Heart left ventricle (tissue), 13 donors: ENCODE measurements at regions not wholly inside any gene's neighbourhood (a gene's known extent, or its start where the extent isn't known, plus 50 kb on each side); places are given as distances from the start of the nearest gene placed in this dataset.

Source experiments
- POLR2A ChIP-seq, 2 donors: fragments of 450-650 bp; IDR thresholded peaks; one replicate each; pipeline ENCODE4 v1.6.1; 2017; ENCODE audit warnings: antibody characterized with exemption in 2 of 2, mild to moderate bottlenecking in 2 of 2, moderate library complexity in 2 of 2
- TF ChIP-seq, protein P1 (sequence below), 12 donors: fragments of 200-600 bp; sonication (generic) in 4 of 12; IDR thresholded peaks; one replicate each; pipeline versions ENCODE4 v1.5.0 to v1.8.0; 2018 to 2022; ENCODE audit warnings: antibody characterized with exemption in 12 of 12, mild to moderate bottlenecking in 5 of 12
- donor health status: ischemic (EF 13 %, LVEDD 7.1; RV severe dilation, severe dysfunction).
- donor health status: DM: no; HTN: yes; CAD: no.
- donor health status: DM: no; HTN: no; CAD: no.
- donor health status: ischemic (EF 25% LVEDD 6.9; RV normal size, moderate dysfunction).
- donor health status: ischemic (EF 25% LVEDD 5.7; RV mildly dilated, moderate dysfunction).
- donor health status: ischemic (EF 35%, LVEDD 5.7; RV mildly dilated, moderate dysfunction).
- donor health status: nonischemic (EF 11% LVEDD 7.7; RV severe dilation, severe dysfunction).
- donor health status: DM: yes; HTN: yes; CAD: no.
- donor health status: PGD.
- donor health status: ischemic (EF 29% LVEDD 5.4; RV normal size, mild dysfunction).
- donor health status: nonischemic (EF 23%, LVEDD 6.1; RV moderate dilation, normal function).

DNA sequence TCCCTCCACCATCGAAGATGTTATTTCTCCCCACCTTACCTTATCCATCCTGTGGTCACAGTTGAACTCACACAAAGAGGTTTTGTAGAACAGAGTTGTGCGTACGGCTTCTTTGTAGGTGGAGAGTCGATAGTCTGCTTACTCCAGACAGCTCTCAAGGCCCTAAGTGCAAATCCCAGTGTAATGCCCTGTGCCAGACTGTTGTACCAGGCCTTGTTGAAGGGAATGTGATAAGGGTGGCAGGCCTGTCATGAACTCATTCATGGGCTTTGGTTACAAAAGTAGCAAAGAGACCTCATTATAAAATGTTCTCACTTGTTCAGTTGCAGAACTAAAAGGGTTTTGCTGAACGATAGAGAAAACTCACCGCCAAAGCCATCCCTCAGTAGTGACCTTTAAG lies 288.7 kb upstream of the CADM1 start:
- TF ChIP-seq, protein P1, sequence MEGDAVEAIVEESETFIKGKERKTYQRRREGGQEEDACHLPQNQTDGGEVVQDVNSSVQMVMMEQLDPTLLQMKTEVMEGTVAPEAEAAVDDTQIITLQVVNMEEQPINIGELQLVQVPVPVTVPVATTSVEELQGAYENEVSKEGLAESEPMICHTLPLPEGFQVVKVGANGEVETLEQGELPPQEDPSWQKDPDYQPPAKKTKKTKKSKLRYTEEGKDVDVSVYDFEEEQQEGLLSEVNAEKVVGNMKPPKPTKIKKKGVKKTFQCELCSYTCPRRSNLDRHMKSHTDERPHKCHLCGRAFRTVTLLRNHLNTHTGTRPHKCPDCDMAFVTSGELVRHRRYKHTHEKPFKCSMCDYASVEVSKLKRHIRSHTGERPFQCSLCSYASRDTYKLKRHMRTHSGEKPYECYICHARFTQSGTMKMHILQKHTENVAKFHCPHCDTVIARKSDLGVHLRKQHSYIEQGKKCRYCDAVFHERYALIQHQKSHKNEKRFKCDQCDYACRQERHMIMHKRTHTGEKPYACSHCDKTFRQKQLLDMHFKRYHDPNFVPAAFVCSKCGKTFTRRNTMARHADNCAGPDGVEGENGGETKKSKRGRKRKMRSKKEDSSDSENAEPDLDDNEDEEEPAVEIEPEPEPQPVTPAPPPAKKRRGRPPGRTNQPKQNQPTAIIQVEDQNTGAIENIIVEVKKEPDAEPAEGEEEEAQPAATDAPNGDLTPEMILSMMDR (IDR thresholded peaks at IDR 0.05) = no peak
- no peak for TF ChIP-seq POLR2A (IDR thresholded peaks at IDR 0.05)
